ENCODE measurements at regions not wholly inside any gene's neighbourhood (a gene's known extent, or its start where the extent isn't known, plus 50 kb on each side); places are given as distances from the start of the nearest gene placed in this dataset.

DNA sequence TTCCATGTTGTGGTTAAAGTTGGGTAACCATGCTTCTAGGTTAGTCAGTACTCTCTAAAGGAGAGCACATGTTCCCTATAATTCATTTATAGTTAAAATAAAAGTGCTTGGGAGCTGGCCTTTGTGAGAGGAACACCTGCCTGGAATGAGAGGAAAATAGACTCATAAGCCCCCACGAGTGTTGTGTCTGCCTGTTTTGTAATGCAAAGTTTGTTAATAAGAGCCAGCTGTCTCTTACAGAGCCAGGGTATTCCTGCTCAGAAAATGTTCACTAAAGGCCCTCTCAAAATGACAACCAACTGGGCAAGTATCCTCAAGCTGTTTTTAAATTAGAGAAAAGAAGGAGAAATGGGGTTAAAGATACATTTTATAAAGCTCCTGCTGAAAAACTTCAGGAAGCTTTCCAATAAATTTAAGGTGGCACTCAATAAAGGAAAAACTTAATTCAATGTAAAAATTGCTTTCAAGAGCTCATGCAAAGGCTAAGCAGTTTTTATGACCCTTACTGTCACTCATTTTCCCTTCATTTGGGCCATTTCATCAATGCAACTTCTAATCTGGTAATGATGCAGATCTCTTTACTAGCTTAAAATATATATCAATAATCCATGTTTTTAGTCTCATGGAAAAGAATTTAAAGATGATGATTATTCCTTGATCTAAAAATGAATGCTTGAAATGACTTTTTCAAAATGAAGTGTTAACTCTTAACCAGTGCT is 793.6 kb downstream of the STPG2 start:
- TF ChIP-seq ZNF114 (CRISPR knock-in tag; IDR thresholded peaks at IDR 0.05) (no peak), POLR2AphosphoS5 (IDR thresholded peaks at IDR 0.05; ENCODE audit: low read depth) (no peak), EZH2phosphoT487 (IDR thresholded peaks at IDR 0.05; ENCODE audit: unreplicated experiment) (no peak)
- TF ChIP-seq, protein P1, sequence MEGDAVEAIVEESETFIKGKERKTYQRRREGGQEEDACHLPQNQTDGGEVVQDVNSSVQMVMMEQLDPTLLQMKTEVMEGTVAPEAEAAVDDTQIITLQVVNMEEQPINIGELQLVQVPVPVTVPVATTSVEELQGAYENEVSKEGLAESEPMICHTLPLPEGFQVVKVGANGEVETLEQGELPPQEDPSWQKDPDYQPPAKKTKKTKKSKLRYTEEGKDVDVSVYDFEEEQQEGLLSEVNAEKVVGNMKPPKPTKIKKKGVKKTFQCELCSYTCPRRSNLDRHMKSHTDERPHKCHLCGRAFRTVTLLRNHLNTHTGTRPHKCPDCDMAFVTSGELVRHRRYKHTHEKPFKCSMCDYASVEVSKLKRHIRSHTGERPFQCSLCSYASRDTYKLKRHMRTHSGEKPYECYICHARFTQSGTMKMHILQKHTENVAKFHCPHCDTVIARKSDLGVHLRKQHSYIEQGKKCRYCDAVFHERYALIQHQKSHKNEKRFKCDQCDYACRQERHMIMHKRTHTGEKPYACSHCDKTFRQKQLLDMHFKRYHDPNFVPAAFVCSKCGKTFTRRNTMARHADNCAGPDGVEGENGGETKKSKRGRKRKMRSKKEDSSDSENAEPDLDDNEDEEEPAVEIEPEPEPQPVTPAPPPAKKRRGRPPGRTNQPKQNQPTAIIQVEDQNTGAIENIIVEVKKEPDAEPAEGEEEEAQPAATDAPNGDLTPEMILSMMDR (conservative IDR thresholded peaks at IDR 0.05; ENCODE audit: low read depth in 2 of 2) = no peak

Measured in GM23338 (cell line).